HG02642 (cell line): ENCODE measurements at regions not wholly inside any gene's neighbourhood (a gene's known extent, or its start where the extent isn't known, plus 50 kb on each side); places are given as distances from the start of the nearest gene placed in this dataset.
"Not testable (repeated sequence)": the region's sequence is repeated elsewhere in the genome, so short reads cannot be mapped to it uniquely, and the experiment has no call there.

Experiments
- ATAC-seq: cut with Tn5 transposase; IDR thresholded peaks from one replicate; pipeline ENCODE4 v1.9.1; 2021; ENCODE audit warnings: mild to moderate bottlenecking; ENCODE audit not compliant: unreplicated experiment, poor library complexity

GRCh38 chr19:37303591-37304171 is 67.2 kb upstream of the ZNF527 start:
- ATAC-seq: no peak

GRCh38 chr19:37304190-37304883 is 66.6 kb upstream of the ZNF527 start:
- ATAC-seq: no peak

GRCh38 chr19:37304884-37305255 is 66.0 kb upstream of the ZNF527 start:
- ATAC-seq: no peak

- no peak for ATAC-seq
Observed at GRCh38 chr19:37306383-37306963, 64.4 kb upstream of the ZNF527 start.

GRCh38 chr19:37309834-37310575 is 60.9 kb upstream of the ZNF527 start:
- no peak for ATAC-seq

- ATAC-seq: peak; percentile 37
Observed at GRCh38 chr19:37312531-37313334, 58.2 kb upstream of the ZNF527 start.

GRCh38 chr19:37313335-37313627 is 57.6 kb upstream of the ZNF527 start:
- no peak for ATAC-seq

GRCh38 chr19:37317403-37318209 is 53.3 kb upstream of the ZNF527 start:
- ATAC-seq: peak; percentile 97

- ATAC-seq: not testable (repeated sequence)
Observed at GRCh38 chr19:37320988-37321387, 49.9 kb upstream of the ZNF527 start.
